H1 (cell line): ENCODE measurements at regions not wholly inside any gene's neighbourhood (a gene's known extent, or its start where the extent isn't known, plus 50 kb on each side); places are given as distances from the start of the nearest gene placed in this dataset.
A peak's percentile ranks its signal among the peaks of the same experiment; 100 is the strongest.

ENCODE experiments used
- CTCF ChIA-PET: fragments of 300-600 bp; sonication (Branson Sonifier 250); formaldehyde crosslinking; loops from one replicate; lab custom pipeline; 2021; ENCODE audit not compliant: partially characterized antibody; lab: Charles Lee
- POLR2A ChIA-PET: fragments of 300-600 bp; sonication (Branson Sonifier 250); formaldehyde crosslinking; loops from one replicate; lab custom pipeline; 2021; ENCODE audit warnings: inconsistent platforms; ENCODE audit not compliant: partially characterized antibody; lab: Charles Lee
- DNase-seq, 2 experiments: peaks; one replicate each; pipeline versions ENCODE4 v3.0.0 to v3.0.0-alpha.2; 2010 to 2022; ENCODE audit warnings: low spot score in 2 of 2, low read depth in 1 of 2, mixed read lengths in 1 of 2
- FAIRE-seq: peaks from 2 replicates; lab custom pipeline; 2011; peaks lifted over from hg19 to GRCh38; lab: Jason Lieb, UNC
- H2AFZ ChIP-seq: 2 replicates; pipeline ENCODE4 v1.8.1; 2012; ENCODE audit warnings: low read length, inconsistent platforms
- H2AK5ac ChIP-seq: 2 replicates; pipeline ENCODE4 v1.6.1; 2013; ENCODE audit warnings: low read depth, low read length
- H2BK120ac ChIP-seq: replicated peaks from 2 replicates; pipeline ENCODE3; 2013; ENCODE audit warnings: low read depth, low read length, inconsistent platforms
- H2BK12ac ChIP-seq: 2 replicates; pipeline ENCODE4 v1.6.1; 2013; ENCODE audit warnings: low read depth, low read length
- H2BK15ac ChIP-seq: 2 replicates; pipeline ENCODE4 v1.6.1; 2013; ENCODE audit warnings: low read length
- H2BK20ac ChIP-seq: 2 replicates; pipeline ENCODE4 v1.6.1; 2013; ENCODE audit warnings: low read length
- H2BK5ac ChIP-seq: 2 replicates; pipeline ENCODE4 v1.6.1; 2013; ENCODE audit warnings: low read depth, low read length
- H3K14ac ChIP-seq: 2 replicates; pipeline ENCODE4 v1.6.1; 2013; ENCODE audit warnings: inconsistent platforms; ENCODE audit not compliant: insufficient read length
- H3K18ac ChIP-seq: 2 replicates; pipeline ENCODE4 v1.6.1; 2013; ENCODE audit warnings: low read length; ENCODE audit errors: extremely low read depth
- H3K23ac ChIP-seq: 2 replicates; pipeline ENCODE4 v1.6.1; 2013; ENCODE audit warnings: inconsistent platforms; ENCODE audit not compliant: insufficient read length
- H3K23me2 ChIP-seq: 2 replicates; pipeline ENCODE4 v1.6.1; 2013; ENCODE audit warnings: low read depth, low read length
- H3K27ac ChIP-seq: 2 replicates; pipeline ENCODE4 v1.6.1; 2011; ENCODE audit warnings: low read depth, low read length, inconsistent platforms
- H3K27me3 ChIP-seq, 4 experiments: replicated peaks in 1 of 4; 1 replicate in 1 of 4; 2 replicates in 3 of 4; pipeline versions ENCODE4 v1.6.1 to v1.8.1; 2011 to 2013; ENCODE audit warnings: low read length in 3 of 4, mild to moderate bottlenecking in 3 of 4, inconsistent platforms in 2 of 4, mixed read lengths in 2 of 4, moderate library complexity in 1 of 4; ENCODE audit not compliant: control insufficient read depth in 3 of 4, insufficient read depth in 3 of 4; ENCODE audit errors: extremely low read depth in 1 of 4
- H3K36me3 ChIP-seq, 4 experiments: 2 replicates each; pipeline versions ENCODE4 v1.6.1 to v1.8.1; 2011 to 2013; ENCODE audit warnings: mild to moderate bottlenecking in 4 of 4, low read length in 3 of 4, moderate library complexity in 2 of 4, control low read depth in 1 of 4, inconsistent platforms in 1 of 4; ENCODE audit not compliant: insufficient read depth in 4 of 4, control insufficient read depth in 2 of 4
- H3K4ac ChIP-seq: replicated peaks from 2 replicates; pipeline ENCODE3; 2013; ENCODE audit warnings: low read length, low read depth, mixed read lengths, inconsistent platforms; ENCODE audit not compliant: insufficient read length
- H3K4me1 ChIP-seq, 4 experiments: replicated peaks in 1 of 4; 1 replicate in 1 of 4; 2 replicates in 3 of 4; pipeline versions ENCODE4 v1.6.1 to v1.8.1; 2011 to 2013; ENCODE audit warnings: low read length in 3 of 4, inconsistent platforms in 2 of 4, mixed read lengths in 1 of 4; ENCODE audit not compliant: insufficient read depth in 4 of 4, control insufficient read depth in 3 of 4
- H3K4me2 ChIP-seq, 2 experiments: 2 replicates each; pipeline versions ENCODE4 v1.6.1 to v1.8.1; 2011 to 2013; ENCODE audit warnings: low read depth in 2 of 2, low read length in 2 of 2, control low read depth in 1 of 2, inconsistent platforms in 1 of 2, mild to moderate bottlenecking in 1 of 2; ENCODE audit not compliant: insufficient read depth in 1 of 2
- H3K4me3 ChIP-seq, 4 experiments: fragments of 200-600, 300-600 bp in 1 of 4; sonication (generic), shearing (Covaris generic), sonication (Bioruptor Twin) in 1 of 4; 2 replicates each; pipeline versions ENCODE4 v1.5.1 to v1.8.1; 2011 to 2016; ENCODE audit warnings: low read length in 4 of 4, low read depth in 3 of 4, control low read depth in 2 of 4, inconsistent platforms in 2 of 4, mild to moderate bottlenecking in 2 of 4, mixed read lengths in 1 of 4, moderate library complexity in 1 of 4; ENCODE audit not compliant: insufficient read depth in 2 of 4; ENCODE audit errors: extremely low read depth in 1 of 4
- H3K56ac ChIP-seq: replicated peaks from 2 replicates; pipeline ENCODE3; 2013; ENCODE audit warnings: low read depth, mild to moderate bottlenecking, mixed read lengths, low read length, inconsistent platforms; ENCODE audit not compliant: insufficient read length
- H3K79me1 ChIP-seq: 2 replicates; pipeline ENCODE4 v1.6.1; 2013; ENCODE audit warnings: low read depth, low read length, control low read depth
- H3K79me2 ChIP-seq, 2 experiments: 2 replicates each; pipeline versions ENCODE4 v1.6.1 to v1.8.1; 2012 to 2013; ENCODE audit warnings: low read length in 2 of 2, mild to moderate bottlenecking in 2 of 2, inconsistent platforms in 1 of 2; ENCODE audit not compliant: insufficient read depth in 2 of 2, control insufficient read depth in 1 of 2
- H3K9ac ChIP-seq, 4 experiments: replicated peaks in 1 of 4; 1 replicate in 1 of 4; 2 replicates in 3 of 4; pipeline versions ENCODE4 v1.6.1 to v1.8.1; 2011 to 2013; ENCODE audit warnings: low read depth in 3 of 4, low read length in 3 of 4, control low read depth in 2 of 4, mild to moderate bottlenecking in 2 of 4, moderate library complexity in 2 of 4, inconsistent platforms in 1 of 4; ENCODE audit errors: extremely low read depth in 1 of 4
- H3K9me3 ChIP-seq, 2 experiments: 2 replicates each; pipeline versions ENCODE4 v1.6.1 to v1.8.1; 2012 to 2013; ENCODE audit warnings: mild to moderate bottlenecking in 2 of 2, moderate library complexity in 2 of 2, control low read depth in 1 of 2, inconsistent platforms in 1 of 2, low read depth in 1 of 2, low read length in 1 of 2, mixed read lengths in 1 of 2; ENCODE audit not compliant: insufficient read depth in 2 of 2
- H4K20me1 ChIP-seq, 2 experiments: replicated peaks in 1 of 2; 2 replicates each; pipeline versions ENCODE3 to v1.8.1; 2011 to 2013; ENCODE audit warnings: inconsistent platforms in 2 of 2, low read length in 2 of 2, mild to moderate bottlenecking in 1 of 2; ENCODE audit not compliant: insufficient read depth in 2 of 2, control insufficient read depth in 1 of 2
- H4K5ac ChIP-seq: 2 replicates; pipeline ENCODE4 v1.6.1; 2013; ENCODE audit warnings: low read length, low read depth, mixed read lengths, inconsistent platforms; ENCODE audit not compliant: insufficient read length
- H4K8ac ChIP-seq: 2 replicates; pipeline ENCODE4 v1.8.0; 2013; ENCODE audit warnings: mild to moderate bottlenecking, moderate library complexity, low read length, inconsistent platforms; ENCODE audit not compliant: insufficient read depth; ENCODE audit errors: extremely low read depth
- H4K91ac ChIP-seq: replicated peaks from 2 replicates; pipeline ENCODE3; 2013; ENCODE audit warnings: low read length, mixed read lengths, inconsistent platforms; ENCODE audit not compliant: insufficient read length
- JUND ChIP-seq: IDR thresholded peaks from 2 replicates; pipeline ENCODE4 v1.6.1; 2011; ENCODE audit warnings: mild to moderate bottlenecking, improper control_type of control experiment, low read length
- WGBS, 2 experiments: shearing (Covaris generic) in 1 of 2; methylation state at CpG; one replicate each; pipeline versions ENCODE4 v1.1.6 to v1.1.7; 2013 to 2015; ENCODE audit warnings: low lambda C conversion rate in 2 of 2, mixed read lengths in 2 of 2, inconsistent platforms in 1 of 2, low coverage in 1 of 2, missing lambda C conversion rate in 1 of 2; ENCODE audit not compliant: insufficient replicate concordance in 2 of 2, insufficient coverage in 1 of 2, insufficient read length in 1 of 2; ENCODE audit errors: extremely low coverage in 1 of 2, missing lambda C conversion rate in 1 of 2; 5-methylcytosine and 5-hydroxymethylcytosine counted together

- 77% methylated on average over 2 of the region's 2 CpGs; no CpG with 5 or more reads in 1 of the 2 experiments for WGBS, 2 experiments
These were observed 565.8 kb downstream of the BUD13 start for GRCh38 chr11:116207019-116207418.

More at GRCh38 chr11:116207019-116207418, 565.8 kb downstream of the BUD13 start:
- no peak overlapping the region for H3K18ac ChIP-seq
- no peaks in the 10 kb centered on the region for H3K23me2 ChIP-seq
- H3K27ac ChIP-seq, result no peak overlapping the region
- no peak overlapping the region for H2BK20ac ChIP-seq
- H3K27me3 ChIP-seq, result no peaks in the 10 kb centered on the region
- H4K8ac ChIP-seq, result no peak overlapping the region
- H3K79me1 ChIP-seq, result no peaks in the 10 kb centered on the region
- H2BK5ac ChIP-seq, result no peak overlapping the region
- H4K91ac ChIP-seq, result no peak overlapping the region
- no peaks in the 10 kb centered on the region for H3K79me2 ChIP-seq
- H3K4me3 ChIP-seq, result no peak overlapping the region
- H3K9ac ChIP-seq, result no peak overlapping the region
- no peak overlapping the region for H2AK5ac ChIP-seq
- H2BK120ac ChIP-seq, result no peak overlapping the region
- H2BK15ac ChIP-seq, result peak overlapping the region; percentile 72; the same call in 1 of the 2 replicates
- no peak overlapping the region for H3K4ac ChIP-seq
- no peak for TF ChIP-seq JUND
- no peaks in the 10 kb centered on the region for H3K4me1 ChIP-seq
- H2BK12ac ChIP-seq, result no peak overlapping the region
- H3K23ac ChIP-seq, result no peak overlapping the region
- CTCF ChIA-PET, result interaction anchor here (0.8 to 4.6 kb wide), 11 partner anchors 10 to 435 kb away, joined by 3 to 30 read pairs (median 3); no protein-coding TSS in a partner anchor
- no peak overlapping the region for H4K5ac ChIP-seq
- H3K36me3 ChIP-seq, result no peaks in the 10 kb centered on the region
- H4K20me1 ChIP-seq, result peaks cover 1 to 5% of the 10 kb centered on the region in 2 experiments
- H3K4me2 ChIP-seq, result no peak overlapping the region
- no peak overlapping the region for H3K14ac ChIP-seq
- POLR2A ChIA-PET, result no interaction called here
- DNase-seq (no peak), FAIRE-seq (no peak)
- no peaks in the 10 kb centered on the region for H3K9me3 ChIP-seq
- H2AFZ ChIP-seq, result no peak overlapping the region
- H3K56ac ChIP-seq, result no peak overlapping the region
